Transverse colon (tissue), 4 donors: ENCODE measurements at regions not wholly inside any gene's neighbourhood (a gene's known extent, or its start where the extent isn't known, plus 50 kb on each side); places are given as distances from the start of the nearest gene placed in this dataset.

Experiments used
- DNase-seq: peaks from one replicate; pipeline ENCODE4 v3.0.0-alpha.2; 2019
- H3K27ac ChIP-seq, 4 donors: fragments of 200-600 bp; sonication (generic); 2 replicates each; pipeline ENCODE4 v1.5.1; 2016 to 2018; ENCODE audit warnings: inconsistent platforms in 4 of 4
- H3K27me3 ChIP-seq: fragments of 200-600 bp; sonication (generic); 2 replicates; pipeline ENCODE4 v1.5.1; 2017; ENCODE audit warnings: inconsistent platforms
- H3K36me3 ChIP-seq, 4 donors: fragments of 200-600 bp; sonication (generic); 2 replicates each; pipeline ENCODE4 v1.5.1; 2017 to 2019; ENCODE audit warnings: inconsistent platforms in 4 of 4
- H3K4me1 ChIP-seq, 4 donors: fragments of 200-600 bp; sonication (generic); 2 replicates each; pipeline ENCODE4 v1.5.1; 2017 to 2020; ENCODE audit warnings: inconsistent platforms in 4 of 4
- H3K4me3 ChIP-seq, 4 donors: fragments of 200-600 bp; sonication (generic); 1 replicate in 1 of 4; 2 replicates in 3 of 4; pipeline versions ENCODE4 v1.5.1 to v1.6.1; 2017 to 2019; ENCODE audit warnings: inconsistent platforms in 4 of 4
- H3K9me3 ChIP-seq, 2 donors: fragments of 200-600 bp; sonication (generic); 2 replicates each; pipeline ENCODE4 v1.5.1; 2017 to 2019; ENCODE audit warnings: inconsistent platforms in 2 of 2
- CTCF ChIP-seq, 5 experiments: fragments of 200-600 bp in 3 of 5; fragments of 450-650 bp in 2 of 5; sonication (generic) in 3 of 5; IDR thresholded peaks; 1 replicate in 2 of 5; 2 replicates in 3 of 5; pipeline ENCODE4 v1.5.1; 2016 to 2017; ENCODE audit warnings: antibody characterized with exemption in 5 of 5, inconsistent platforms in 3 of 5, mild to moderate bottlenecking in 2 of 5, moderate library complexity in 1 of 5
- EP300 ChIP-seq: sonication (generic); formaldehyde crosslinking; IDR thresholded peaks from one replicate; pipeline ENCODE4 v1.6.1; 2017; ENCODE audit warnings: antibody characterized with exemption, low read depth
- POLR2A ChIP-seq: fragments of 450-650 bp; IDR thresholded peaks from one replicate; pipeline ENCODE4 v1.6.1; 2016; ENCODE audit warnings: antibody characterized with exemption, mild to moderate bottlenecking, moderate library complexity
- POLR2AphosphoS5 ChIP-seq, 3 donors: sonication (generic); formaldehyde crosslinking; IDR thresholded peaks; one replicate each; pipeline ENCODE4 v1.6.1; 2016; ENCODE audit warnings: antibody characterized with exemption in 3 of 3
- WGBS, 2 donors: methylation state at CpG; one replicate each; pipeline ENCODE4 v1.1.5; 2018; ENCODE audit warnings: low coverage in 1 of 2; 5-methylcytosine and 5-hydroxymethylcytosine counted together
- in situ Hi-C, 4 donors: fragments of 200-750 bp; cut with MboI; loops; one replicate each; pipeline versions ENCODE4 v1.15.0 to v1.15.1; 2017; ENCODE audit warnings: low sequenced_read_pairs in 3 of 4, low pct_ligation_motif_present in 1 of 4, low pct_unique_long_range_greater_than_20kb in 1 of 4
- intact Hi-C: fragments of 100-400 bp; cut with DNase I; formaldehyde crosslinking; loops from one replicate; pipeline ENCODE4 v1.15.1; 2023; ENCODE audit warnings: low total_unique reads

GRCh38 chr4:36773467-36773866 is 471.1 kb upstream of the NWD2 start:
- DNase-seq, result no peak
- H3K27me3 ChIP-seq, result no peaks in the 10 kb centered on the region
- no peak overlapping the region for H3K27ac ChIP-seq
- intact Hi-C loops, result no loop called here
- H3K4me3 ChIP-seq, result no peak overlapping the region
- no peaks in the 10 kb centered on the region for H3K9me3 ChIP-seq
- H3K36me3 ChIP-seq, result no peaks in the 10 kb centered on the region
- in situ Hi-C loops, result no loop called here
- no peaks in the 10 kb centered on the region for H3K4me1 ChIP-seq
- TF ChIP-seq POLR2A (no peak), POLR2AphosphoS5 (IDR thresholded peaks at IDR 0.05) (no peak), CTCF (IDR thresholded peaks at IDR 0.05) (no peak)
- 33 to 70% methylated on average over 2 of the region's 2 CpGs for WGBS, 2 donors

GRCh38 chr4:36775544-36775943 is 469.0 kb upstream of the NWD2 start:
- in situ Hi-C loops (no loop called here), intact Hi-C loops (no loop called here)
- no peak for DNase-seq
- Histone ChIP-seq H3K36me3 (no peaks in the 10 kb centered on the region), H3K27ac (no peak overlapping the region), H3K4me3 (no peak overlapping the region), H3K4me1 (no peaks in the 10 kb centered on the region), H3K9me3 (no peaks in the 10 kb centered on the region), H3K27me3 (no peaks in the 10 kb centered on the region)
- TF ChIP-seq POLR2AphosphoS5 (IDR thresholded peaks at IDR 0.05) (no peak), POLR2A (no peak), CTCF (IDR thresholded peaks at IDR 0.05) (no peak)

- H3K9me3 ChIP-seq, result no peaks in the 10 kb centered on the region
- no peaks in the 10 kb centered on the region for H3K27me3 ChIP-seq
- no peak overlapping the region for H3K4me3 ChIP-seq
- 40 to 90% methylated on average over 1 of the region's 1 CpG for WGBS, 2 donors
- no peak for DNase-seq
- no peak overlapping the region for H3K27ac ChIP-seq
- no peaks in the 10 kb centered on the region for H3K4me1 ChIP-seq
- TF ChIP-seq CTCF (IDR thresholded peaks at IDR 0.05) (no peak), POLR2A (no peak), EP300 (no peak), POLR2AphosphoS5 (IDR thresholded peaks at IDR 0.05) (no peak)
- intact Hi-C loops, result no loop called here
- H3K36me3 ChIP-seq, result no peaks in the 10 kb centered on the region
- in situ Hi-C loops, result no loop called here
These were observed 464.9 kb upstream of the NWD2 start for GRCh38 chr4:36779601-36780000.

GRCh38 chr4:36785973-36786372 is 458.6 kb upstream of the NWD2 start:
- Histone ChIP-seq H3K27ac (no peak overlapping the region), H3K4me1 (no peaks in the 10 kb centered on the region), H3K36me3 (no peaks in the 10 kb centered on the region), H3K9me3 (no peaks in the 10 kb centered on the region), H3K4me3 (no peak overlapping the region), H3K27me3 (no peaks in the 10 kb centered on the region)
- TF ChIP-seq POLR2A, result no peak
- no peak for TF ChIP-seq CTCF (IDR thresholded peaks at IDR 0.05)
- no peak for TF ChIP-seq EP300
- TF ChIP-seq POLR2AphosphoS5 (IDR thresholded peaks at IDR 0.05), result no peak
- 58 to 63% methylated on average over 3 of the region's 3 CpGs for WGBS, 2 donors
- in situ Hi-C loops, result no loop called here
- no peak for DNase-seq
- intact Hi-C loops, result no loop called here
